Pons (tissue), 1 donor: ENCODE measurements at regions not wholly inside any gene's neighbourhood (a gene's known extent, or its start where the extent isn't known, plus 50 kb on each side); places are given as distances from the start of the nearest gene placed in this dataset.

Experiments used
- DNase-seq: peaks from one replicate; pipeline ENCODE4 v3.0.0-alpha.2; 2016; ENCODE audit warnings: low spot score

- DNase-seq = no peak
Observed at GRCh38 chr10:128897401-128898129, 569.5 kb upstream of the MGMT start.

- DNase-seq = no peak
Observed at GRCh38 chr10:128898133-128898915, 568.7 kb upstream of the MGMT start.

- no peak for DNase-seq
Observed at GRCh38 chr10:128898916-128899195, 568.2 kb upstream of the MGMT start.

GRCh38 chr10:128900456-128900855 lies 566.6 kb upstream of the MGMT start:
- DNase-seq = no peak

GRCh38 chr10:128901236-128901635 lies 565.8 kb upstream of the MGMT start:
- no peak for DNase-seq

- no peak for DNase-seq
Observed at GRCh38 chr10:128902031-128902710, 564.9 kb upstream of the MGMT start.

GRCh38 chr10:128907155-128907941 lies 559.7 kb upstream of the MGMT start:
- DNase-seq = no peak

GRCh38 chr10:128908099-128908498 lies 558.9 kb upstream of the MGMT start:
- DNase-seq = no peak

GRCh38 chr10:128908499-128908898 lies 558.5 kb upstream of the MGMT start:
- DNase-seq = no peak

- no peak for DNase-seq
Observed at GRCh38 chr10:128912568-128913311, 554.3 kb upstream of the MGMT start.

- no peak for DNase-seq
Observed at GRCh38 chr10:128914681-128915080, 552.4 kb upstream of the MGMT start.

GRCh38 chr10:128915630-128916029 lies 551.4 kb upstream of the MGMT start:
- DNase-seq = no peak

GRCh38 chr10:128916383-128916782 lies 550.7 kb upstream of the MGMT start:
- no peak for DNase-seq

GRCh38 chr10:128921389-128922022 lies 545.5 kb upstream of the MGMT start:
- DNase-seq = no peak

- DNase-seq = no peak
Observed at GRCh38 chr10:128922172-128922571, 544.9 kb upstream of the MGMT start.

GRCh38 chr10:128922619-128923196 lies 544.3 kb upstream of the MGMT start:
- no peak for DNase-seq

GRCh38 chr10:128924918-128925317 lies 542.1 kb upstream of the MGMT start:
- DNase-seq = no peak

- DNase-seq = no peak
Observed at GRCh38 chr10:128926711-128927110, 540.3 kb upstream of the MGMT start.

- DNase-seq = no peak
Observed at GRCh38 chr10:128927497-128928161, 539.4 kb upstream of the MGMT start.

GRCh38 chr10:128928231-128928836 lies 538.7 kb upstream of the MGMT start:
- DNase-seq = no peak
